HCT116 (cell line): ENCODE measurements at regions not wholly inside any gene's neighbourhood (a gene's known extent, or its start where the extent isn't known, plus 50 kb on each side); places are given as distances from the start of the nearest gene placed in this dataset.

Experiments used
- EZH2 ChIP-seq: fragments of 200-600 bp; sonication (generic); IDR thresholded peaks from 2 replicates; pipeline ENCODE4 v1.6.1; 2017; ENCODE audit warnings: antibody characterized with exemption, mixed run types
- EZH2phosphoT487 ChIP-seq: fragments of 200-600 bp; IDR thresholded peaks from 2 replicates; pipeline ENCODE4 v1.6.1; 2018; ENCODE audit warnings: antibody characterized with exemption, borderline replicate concordance
- POLR2A ChIP-seq: IDR thresholded peaks from 2 replicates; pipeline ENCODE4 v1.7.0; 2011; ENCODE audit warnings: borderline replicate concordance; ENCODE audit not compliant: insufficient read depth, insufficient read length; ENCODE audit errors: extremely low read depth
- POLR2AphosphoS5 ChIP-seq: IDR thresholded peaks from 2 replicates; pipeline ENCODE4 v1.6.1; 2011; ENCODE audit warnings: mild to moderate bottlenecking, low read depth, low read length, moderate library complexity
- RAD21 ChIP-seq: IDR thresholded peaks from 2 replicates; pipeline ENCODE4 v1.6.1; 2012; ENCODE audit warnings: low read depth, mild to moderate bottlenecking
- TCF7L2 ChIP-seq: IDR thresholded peaks from 2 replicates; pipeline ENCODE4 v1.7.0; 2011; ENCODE audit warnings: borderline replicate concordance, inconsistent platforms; ENCODE audit not compliant: insufficient read depth, insufficient read length; ENCODE audit errors: extremely low read depth
- YY1 ChIP-seq: IDR thresholded peaks from 2 replicates; pipeline ENCODE4 v1.6.1; 2011; ENCODE audit warnings: low read length, low read depth, moderate library complexity, mild to moderate bottlenecking; ENCODE audit not compliant: insufficient replicate concordance; ENCODE audit errors: extremely low read depth
- ZBTB33 ChIP-seq: IDR thresholded peaks from 2 replicates; pipeline ENCODE4 v1.6.1; 2011; ENCODE audit warnings: mild to moderate bottlenecking, low read length, moderate library complexity; ENCODE audit not compliant: insufficient replicate concordance; ENCODE audit errors: extremely low read depth
- TF ChIP-seq, protein P1 (sequence below), 3 experiments: fragments of 200-600 bp in 1 of 3; sonication (generic) in 1 of 3; IDR thresholded peaks in 2 of 3; conservative IDR thresholded peaks in 1 of 3; 2 replicates each; pipeline ENCODE4 v1.5.1; 2012 to 2017; ENCODE audit warnings: low read depth in 2 of 3, low read length in 2 of 3, antibody characterized with exemption in 1 of 3, borderline replicate concordance in 1 of 3, control low read depth in 1 of 3, mild to moderate bottlenecking in 1 of 3, mixed read lengths in 1 of 3, mixed run types in 1 of 3, moderate library complexity in 1 of 3; ENCODE audit not compliant: insufficient read depth in 1 of 3

- TF ChIP-seq POLR2A (no peak), EZH2phosphoT487 (no peak), POLR2AphosphoS5 (no peak), RAD21 (no peak), EZH2 (no peak), YY1 (no peak), ZBTB33 (no peak), TCF7L2 (no peak)
- TF ChIP-seq, protein P1, sequence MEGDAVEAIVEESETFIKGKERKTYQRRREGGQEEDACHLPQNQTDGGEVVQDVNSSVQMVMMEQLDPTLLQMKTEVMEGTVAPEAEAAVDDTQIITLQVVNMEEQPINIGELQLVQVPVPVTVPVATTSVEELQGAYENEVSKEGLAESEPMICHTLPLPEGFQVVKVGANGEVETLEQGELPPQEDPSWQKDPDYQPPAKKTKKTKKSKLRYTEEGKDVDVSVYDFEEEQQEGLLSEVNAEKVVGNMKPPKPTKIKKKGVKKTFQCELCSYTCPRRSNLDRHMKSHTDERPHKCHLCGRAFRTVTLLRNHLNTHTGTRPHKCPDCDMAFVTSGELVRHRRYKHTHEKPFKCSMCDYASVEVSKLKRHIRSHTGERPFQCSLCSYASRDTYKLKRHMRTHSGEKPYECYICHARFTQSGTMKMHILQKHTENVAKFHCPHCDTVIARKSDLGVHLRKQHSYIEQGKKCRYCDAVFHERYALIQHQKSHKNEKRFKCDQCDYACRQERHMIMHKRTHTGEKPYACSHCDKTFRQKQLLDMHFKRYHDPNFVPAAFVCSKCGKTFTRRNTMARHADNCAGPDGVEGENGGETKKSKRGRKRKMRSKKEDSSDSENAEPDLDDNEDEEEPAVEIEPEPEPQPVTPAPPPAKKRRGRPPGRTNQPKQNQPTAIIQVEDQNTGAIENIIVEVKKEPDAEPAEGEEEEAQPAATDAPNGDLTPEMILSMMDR (IDR thresholded peaks at IDR 0.05 in 2 of 3, conservative IDR thresholded peaks at IDR 0.05 in 1 of 3; ENCODE audit: borderline replicate concordance in 1 of 3, insufficient read depth in 1 of 3, low read depth in 2 of 3, low read length in 2 of 3): no peak
Measured at GRCh38 chr2:239710953-239711861, 310.4 kb upstream of the HDAC4 start.
